NK-92 (cell line): ENCODE measurements at regions not wholly inside any gene's neighbourhood (a gene's known extent, or its start where the extent isn't known, plus 50 kb on each side); places are given as distances from the start of the nearest gene placed in this dataset.
A peak's percentile ranks its signal among the peaks of the same experiment; 100 is the strongest.
"Not testable (repeated sequence)": the region's sequence is repeated elsewhere in the genome, so short reads cannot be mapped to it uniquely, and the experiment has no call there.

Source experiments
- DNase-seq: peaks from one replicate; lab custom pipeline; 2025; ENCODE audit not compliant: unreplicated experiment; lab: John Stamatoyannopoulos, UW

- not testable (repeated sequence) for DNase-seq
Measured at GRCh38 chr4:82301390-82301789, 72.4 kb downstream of the HNRNPD start.

- no peak for DNase-seq
Measured at GRCh38 chr4:82293304-82293703, 80.5 kb downstream of the HNRNPD start.

GRCh38 chr4:82287720-82288119, 86.1 kb downstream of the HNRNPD start:
- no peak for DNase-seq

- DNase-seq, result peak; percentile 87
Measured at GRCh38 chr4:82284858-82285805, 88.7 kb downstream of the HNRNPD start.

GRCh38 chr4:82284475-82284857, 89.3 kb downstream of the HNRNPD start:
- no peak for DNase-seq

- no peak for DNase-seq
Measured at GRCh38 chr4:82282875-82283274, 90.9 kb downstream of the HNRNPD start.

GRCh38 chr4:82279550-82279949, 94.2 kb downstream of the HNRNPD start:
- not testable (repeated sequence) for DNase-seq

GRCh38 chr4:82276332-82276640, 97.5 kb downstream of the HNRNPD start:
- DNase-seq, result no peak

GRCh38 chr4:82275431-82276331, 98.1 kb downstream of the HNRNPD start:
- DNase-seq, result no peak

- not testable (repeated sequence) for DNase-seq
Measured at GRCh38 chr4:82274700-82275099, 99.1 kb downstream of the HNRNPD start.

GRCh38 chr4:82272523-82272922, 101.3 kb downstream of the HNRNPD start:
- not testable (repeated sequence) for DNase-seq

GRCh38 chr4:82271915-82272480, 101.8 kb downstream of the HNRNPD start:
- DNase-seq, result not testable (repeated sequence)

- DNase-seq, result no peak
Measured at GRCh38 chr4:82268826-82269193, 105.0 kb downstream of the HNRNPD start.

GRCh38 chr4:82268050-82268825, 105.6 kb downstream of the HNRNPD start:
- DNase-seq, result peak; percentile 4

GRCh38 chr4:82267506-82267905, 106.3 kb downstream of the HNRNPD start:
- no peak for DNase-seq

GRCh38 chr4:82266345-82266744, 107.4 kb downstream of the HNRNPD start:
- DNase-seq, result no peak

GRCh38 chr4:82261084-82261483, 112.7 kb downstream of the HNRNPD start:
- DNase-seq, result no peak

- DNase-seq, result no peak
Measured at GRCh38 chr4:82260632-82261031, 113.2 kb downstream of the HNRNPD start.

- no peak for DNase-seq
Measured at GRCh38 chr4:82256718-82257117, 117.1 kb downstream of the HNRNPD start.

- no peak for DNase-seq
Measured at GRCh38 chr4:82255657-82256056, 118.1 kb downstream of the HNRNPD start.
